Osteoblast (primary cell): ENCODE measurements at regions not wholly inside any gene's neighbourhood (a gene's known extent, or its start where the extent isn't known, plus 50 kb on each side); places are given as distances from the start of the nearest gene placed in this dataset.

Experiments used
- DNase-seq: peaks from one replicate; pipeline ENCODE4 v3.0.0; 2011; ENCODE audit warnings: low spot score, mixed read lengths; ENCODE audit not compliant: insufficient read length; ENCODE audit errors: missing footprints
- H2AFZ ChIP-seq: 2 replicates; pipeline ENCODE4 v1.6.0; 2011; ENCODE audit warnings: mild to moderate bottlenecking, low read length
- H3K27ac ChIP-seq: 2 replicates; pipeline ENCODE4 v1.5.1; 2011; ENCODE audit warnings: mild to moderate bottlenecking, low read depth, low read length, moderate library complexity
- H3K27me3 ChIP-seq: 2 replicates; pipeline ENCODE4 v1.6.0; 2012; ENCODE audit warnings: mild to moderate bottlenecking, control low read depth, inconsistent platforms, low read length, moderate library complexity; ENCODE audit not compliant: insufficient read depth
- H3K36me3 ChIP-seq: 2 replicates; pipeline ENCODE4 v1.5.1; 2011; ENCODE audit warnings: mild to moderate bottlenecking, low read length, control low read depth, moderate library complexity; ENCODE audit not compliant: insufficient read depth
- H3K4me1 ChIP-seq: 2 replicates; pipeline ENCODE4 v1.5.1; 2011; ENCODE audit warnings: mild to moderate bottlenecking, low read length, control low read depth, moderate library complexity; ENCODE audit not compliant: insufficient read depth
- H3K4me2 ChIP-seq: 2 replicates; pipeline ENCODE4 v1.6.0; 2011; ENCODE audit warnings: mild to moderate bottlenecking, low read length; ENCODE audit not compliant: insufficient read depth
- H3K4me3 ChIP-seq: fragments of 200-600 bp; sonication (generic); 3 replicates; pipeline ENCODE4 v1.5.1; 2012; ENCODE audit warnings: mild to moderate bottlenecking, low read length, inconsistent platforms; ENCODE audit not compliant: insufficient read depth
- H3K79me2 ChIP-seq: 2 replicates; pipeline ENCODE4 v1.6.0; 2012; ENCODE audit warnings: mild to moderate bottlenecking, low read length, control low read depth, inconsistent platforms; ENCODE audit not compliant: insufficient read depth
- H3K9me3 ChIP-seq: 2 replicates; pipeline ENCODE4 v1.5.1; 2011; ENCODE audit warnings: low read depth, low read length, control low read depth
- H4K20me1 ChIP-seq: 2 replicates; pipeline ENCODE4 v1.6.0; 2012; ENCODE audit warnings: mild to moderate bottlenecking, low read length, control low read depth; ENCODE audit not compliant: insufficient read depth
- TF ChIP-seq, protein P1 (sequence below): IDR thresholded peaks from 2 replicates; pipeline ENCODE4 v1.5.1; 2011; ENCODE audit warnings: mild to moderate bottlenecking, low read depth, low read length, moderate library complexity; ENCODE audit errors: extremely low read depth

- Histone ChIP-seq H3K9me3 (peaks cover 7% of the 10 kb centered on the region), H2AFZ (no peak overlapping the region), H3K36me3 (no peaks in the 10 kb centered on the region), H3K27ac (no peak overlapping the region), H3K27me3 (no peaks in the 10 kb centered on the region), H3K79me2 (no peaks in the 10 kb centered on the region), H4K20me1 (no peaks in the 10 kb centered on the region), H3K4me1 (no peaks in the 10 kb centered on the region), H3K4me2 (no peak overlapping the region), H3K4me3 (no peak overlapping the region)
- no peak for DNase-seq
- TF ChIP-seq, protein P1, sequence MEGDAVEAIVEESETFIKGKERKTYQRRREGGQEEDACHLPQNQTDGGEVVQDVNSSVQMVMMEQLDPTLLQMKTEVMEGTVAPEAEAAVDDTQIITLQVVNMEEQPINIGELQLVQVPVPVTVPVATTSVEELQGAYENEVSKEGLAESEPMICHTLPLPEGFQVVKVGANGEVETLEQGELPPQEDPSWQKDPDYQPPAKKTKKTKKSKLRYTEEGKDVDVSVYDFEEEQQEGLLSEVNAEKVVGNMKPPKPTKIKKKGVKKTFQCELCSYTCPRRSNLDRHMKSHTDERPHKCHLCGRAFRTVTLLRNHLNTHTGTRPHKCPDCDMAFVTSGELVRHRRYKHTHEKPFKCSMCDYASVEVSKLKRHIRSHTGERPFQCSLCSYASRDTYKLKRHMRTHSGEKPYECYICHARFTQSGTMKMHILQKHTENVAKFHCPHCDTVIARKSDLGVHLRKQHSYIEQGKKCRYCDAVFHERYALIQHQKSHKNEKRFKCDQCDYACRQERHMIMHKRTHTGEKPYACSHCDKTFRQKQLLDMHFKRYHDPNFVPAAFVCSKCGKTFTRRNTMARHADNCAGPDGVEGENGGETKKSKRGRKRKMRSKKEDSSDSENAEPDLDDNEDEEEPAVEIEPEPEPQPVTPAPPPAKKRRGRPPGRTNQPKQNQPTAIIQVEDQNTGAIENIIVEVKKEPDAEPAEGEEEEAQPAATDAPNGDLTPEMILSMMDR: no peak
Observed at GRCh38 chrX:28189011-28189410, 207.8 kb upstream of the DCAF8L1 start.

DNA sequence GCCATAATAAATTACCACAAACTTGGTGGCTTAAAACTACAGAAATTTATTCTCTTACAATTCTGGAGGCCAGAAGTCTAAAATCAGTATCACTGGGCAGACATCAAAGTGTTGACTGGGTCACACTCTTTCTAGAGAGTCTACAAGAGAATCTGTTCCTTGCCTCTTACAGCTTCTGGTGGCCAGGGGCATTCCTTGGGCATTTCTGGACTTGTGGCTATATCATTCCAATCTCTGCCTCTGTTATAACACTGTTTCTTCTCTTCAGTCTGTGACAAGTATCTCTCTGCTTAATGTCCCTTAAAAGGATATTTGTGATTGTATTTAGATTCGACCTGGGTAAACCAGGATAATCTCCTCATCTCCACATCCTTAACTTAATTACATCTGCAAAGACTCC is 207.3 kb upstream of the DCAF8L1 start:
- Histone ChIP-seq H3K9me3 (peaks cover 7% of the 10 kb centered on the region), H4K20me1 (no peaks in the 10 kb centered on the region), H3K27me3 (no peaks in the 10 kb centered on the region), H3K27ac (no peak overlapping the region), H3K36me3 (no peaks in the 10 kb centered on the region), H2AFZ (no peak overlapping the region), H3K4me2 (no peak overlapping the region), H3K4me3 (no peak overlapping the region), H3K79me2 (no peaks in the 10 kb centered on the region), H3K4me1 (no peaks in the 10 kb centered on the region)
- no peak for DNase-seq
- TF ChIP-seq, protein P1: no peak

DNA sequence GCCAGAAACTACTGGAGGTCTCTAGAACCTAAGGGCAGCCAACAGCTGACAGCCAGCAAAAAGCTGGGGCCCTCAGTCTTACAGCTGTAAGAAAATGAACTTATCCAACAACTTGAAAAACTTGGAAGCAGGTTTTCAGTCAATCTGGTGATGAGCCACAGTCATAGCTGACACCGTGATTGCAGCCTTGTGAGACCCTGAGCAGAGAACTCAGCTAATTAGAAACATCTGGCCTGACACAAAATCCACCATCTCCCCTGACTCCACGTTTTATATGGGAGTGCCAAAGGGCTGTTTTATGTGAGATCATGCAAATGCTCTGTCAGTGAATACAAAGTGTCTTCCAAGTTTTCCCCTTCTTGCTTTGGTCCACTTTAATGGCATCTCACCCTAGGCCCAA is 198.8 kb upstream of the DCAF8L1 start:
- H3K9me3 ChIP-seq: no peaks in the 10 kb centered on the region
- no peaks in the 10 kb centered on the region for H3K27me3 ChIP-seq
- H3K27ac ChIP-seq: no peak overlapping the region
- no peak overlapping the region for H3K4me2 ChIP-seq
- no peak for DNase-seq
- no peaks in the 10 kb centered on the region for H3K4me1 ChIP-seq
- no peaks in the 10 kb centered on the region for H4K20me1 ChIP-seq
- no peak overlapping the region for H2AFZ ChIP-seq
- TF ChIP-seq, protein P1: no peak
- H3K36me3 ChIP-seq: no peaks in the 10 kb centered on the region
- no peak overlapping the region for H3K4me3 ChIP-seq
- no peaks in the 10 kb centered on the region for H3K79me2 ChIP-seq

- Histone ChIP-seq H4K20me1 (no peaks in the 10 kb centered on the region), H3K36me3 (no peaks in the 10 kb centered on the region), H2AFZ (no peak overlapping the region), H3K79me2 (no peaks in the 10 kb centered on the region), H3K4me1 (no peaks in the 10 kb centered on the region), H3K27ac (no peak overlapping the region), H3K4me2 (no peak overlapping the region), H3K27me3 (no peaks in the 10 kb centered on the region), H3K9me3 (no peaks in the 10 kb centered on the region), H3K4me3 (no peak overlapping the region)
- TF ChIP-seq, protein P1: no peak
- no peak for DNase-seq
Observed at GRCh38 chrX:28178206-28178605, 197.0 kb upstream of the DCAF8L1 start.
